ENCODE measurements at regions not wholly inside any gene's neighbourhood (a gene's known extent, or its start where the extent isn't known, plus 50 kb on each side); places are given as distances from the start of the nearest gene placed in this dataset.
A peak's percentile ranks its signal among the peaks of the same experiment; 100 is the strongest.

DNA sequence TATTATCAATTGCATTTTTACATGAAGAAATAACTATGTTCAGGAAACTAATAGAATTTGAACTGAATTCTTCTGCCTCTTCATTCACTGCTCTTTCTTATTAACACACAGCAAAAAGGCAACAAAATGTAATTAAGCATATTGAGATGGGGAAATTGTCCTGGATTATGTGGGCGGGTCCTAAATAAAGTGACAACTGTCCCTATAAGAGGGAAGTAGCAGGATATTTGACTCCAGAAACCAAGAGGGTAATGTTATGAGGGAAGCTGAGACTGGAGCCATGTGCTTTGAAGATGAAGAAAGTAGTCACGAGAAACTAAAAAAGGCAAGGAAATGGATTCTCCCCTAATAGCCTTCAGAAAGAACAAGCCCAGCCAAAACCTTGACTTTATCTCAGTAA, 311.2 kb upstream of the PIK3R1 start:
- Histone ChIP-seq H3K4me1 (peaks cover 24% of the 10 kb centered on the region), H3K9me3 (no peaks in the 10 kb centered on the region), H3K4me3 (no peak overlapping the region), H3K27me3 (no peaks in the 10 kb centered on the region), H3K27ac (peak overlapping the region; percentile 39), H3K36me3 (no peaks in the 10 kb centered on the region)
- TF ChIP-seq POLR2A (IDR thresholded peaks at IDR 0.05) (no peak), POLR2AphosphoS5 (IDR thresholded peaks at IDR 0.05; ENCODE audit: insufficient read depth in 1 of 2, low read depth in 1 of 2) (no peak)
- TF ChIP-seq, protein P1, sequence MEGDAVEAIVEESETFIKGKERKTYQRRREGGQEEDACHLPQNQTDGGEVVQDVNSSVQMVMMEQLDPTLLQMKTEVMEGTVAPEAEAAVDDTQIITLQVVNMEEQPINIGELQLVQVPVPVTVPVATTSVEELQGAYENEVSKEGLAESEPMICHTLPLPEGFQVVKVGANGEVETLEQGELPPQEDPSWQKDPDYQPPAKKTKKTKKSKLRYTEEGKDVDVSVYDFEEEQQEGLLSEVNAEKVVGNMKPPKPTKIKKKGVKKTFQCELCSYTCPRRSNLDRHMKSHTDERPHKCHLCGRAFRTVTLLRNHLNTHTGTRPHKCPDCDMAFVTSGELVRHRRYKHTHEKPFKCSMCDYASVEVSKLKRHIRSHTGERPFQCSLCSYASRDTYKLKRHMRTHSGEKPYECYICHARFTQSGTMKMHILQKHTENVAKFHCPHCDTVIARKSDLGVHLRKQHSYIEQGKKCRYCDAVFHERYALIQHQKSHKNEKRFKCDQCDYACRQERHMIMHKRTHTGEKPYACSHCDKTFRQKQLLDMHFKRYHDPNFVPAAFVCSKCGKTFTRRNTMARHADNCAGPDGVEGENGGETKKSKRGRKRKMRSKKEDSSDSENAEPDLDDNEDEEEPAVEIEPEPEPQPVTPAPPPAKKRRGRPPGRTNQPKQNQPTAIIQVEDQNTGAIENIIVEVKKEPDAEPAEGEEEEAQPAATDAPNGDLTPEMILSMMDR (IDR thresholded peaks at IDR 0.05) = no peak
- intact Hi-C loops (cut with DNase I) = no loop called here
- DNase-seq (ENCODE audit: extremely low spot score in 2 of 2) = no peak

GRCh38 chr5:67903656-67904055, 311.9 kb upstream of the PIK3R1 start:
- DNase-seq (ENCODE audit: extremely low spot score in 2 of 2) = no peak
- H3K9me3 ChIP-seq = no peaks in the 10 kb centered on the region
- intact Hi-C loops (cut with DNase I) = no loop called here
- peaks cover 24% of the 10 kb centered on the region for H3K4me1 ChIP-seq
- H3K4me3 ChIP-seq = no peak overlapping the region
- no peaks in the 10 kb centered on the region for H3K27me3 ChIP-seq
- TF ChIP-seq, protein P1 (IDR thresholded peaks at IDR 0.05) = no peak
- peak overlapping the region; percentile 39 for H3K27ac ChIP-seq
- H3K36me3 ChIP-seq = no peaks in the 10 kb centered on the region

DNA sequence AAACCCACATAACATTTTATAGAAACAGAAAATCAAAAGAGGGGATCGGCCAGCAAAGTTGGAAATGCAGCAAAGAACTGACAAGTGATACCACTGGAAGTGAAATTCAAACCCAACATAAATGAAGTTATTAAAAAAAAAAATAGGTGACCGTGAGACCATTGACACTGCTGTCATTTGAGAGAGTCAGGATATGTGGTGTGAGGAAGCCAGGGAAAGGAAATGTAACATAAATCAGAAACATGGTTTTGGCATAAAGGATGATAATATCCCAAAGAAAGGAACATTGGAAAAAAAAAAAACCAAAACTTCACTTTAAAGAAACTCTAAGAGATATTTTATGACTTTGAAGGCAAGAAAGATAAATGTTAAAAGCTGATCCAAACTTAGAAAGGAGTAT, 312.4 kb upstream of the PIK3R1 start:
- H3K4me1 ChIP-seq = peaks cover 24% of the 10 kb centered on the region
- H3K4me3 ChIP-seq = no peak overlapping the region
- intact Hi-C loops (cut with DNase I) = no loop called here
- no peak for DNase-seq (ENCODE audit: extremely low spot score in 2 of 2)
- H3K27ac ChIP-seq = peak overlapping the region; percentile 39
- no peaks in the 10 kb centered on the region for H3K27me3 ChIP-seq
- TF ChIP-seq POLR2AphosphoS5 (IDR thresholded peaks at IDR 0.05; ENCODE audit: insufficient read depth in 1 of 2, low read depth in 1 of 2) = no peak
- TF ChIP-seq POLR2A (IDR thresholded peaks at IDR 0.05) = no peak
- TF ChIP-seq, protein P1 (IDR thresholded peaks at IDR 0.05) = no peak
- H3K36me3 ChIP-seq = no peaks in the 10 kb centered on the region
- H3K9me3 ChIP-seq = no peaks in the 10 kb centered on the region

DNA sequence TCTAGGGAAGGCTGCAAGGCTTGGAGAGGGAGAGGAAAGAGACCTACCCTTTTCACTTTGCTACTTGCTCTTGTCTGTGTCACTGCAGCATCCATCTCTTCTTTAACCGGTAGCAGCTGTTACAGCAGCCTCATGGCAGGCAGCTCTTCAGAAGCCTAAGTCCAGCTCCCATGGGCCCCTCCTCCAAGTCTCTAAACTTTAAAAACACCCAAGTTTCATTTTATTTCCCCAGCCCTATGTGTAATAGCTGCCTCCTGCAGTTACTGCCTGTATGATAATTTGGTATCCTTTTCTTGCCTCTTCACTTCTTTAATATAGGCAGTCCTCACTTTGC, 313.1 kb upstream of the PIK3R1 start:
- H3K27ac ChIP-seq = no peak overlapping the region
- H3K4me3 ChIP-seq = no peak overlapping the region
- H3K4me1 ChIP-seq = peaks cover 29% of the 10 kb centered on the region
- no peaks in the 10 kb centered on the region for H3K9me3 ChIP-seq
- DNase-seq (ENCODE audit: extremely low spot score in 2 of 2) = no peak
- no peaks in the 10 kb centered on the region for H3K27me3 ChIP-seq
- intact Hi-C loops (cut with DNase I) = no loop called here
- TF ChIP-seq POLR2A (IDR thresholded peaks at IDR 0.05) (no peak), POLR2AphosphoS5 (IDR thresholded peaks at IDR 0.05; ENCODE audit: insufficient read depth in 1 of 2, low read depth in 1 of 2) (no peak)
- TF ChIP-seq, protein P1 (IDR thresholded peaks at IDR 0.05) = no peak
- no peaks in the 10 kb centered on the region for H3K36me3 ChIP-seq

GRCh38 chr5:67901814-67902496, 313.6 kb upstream of the PIK3R1 start:
- no peaks in the 10 kb centered on the region for H3K27me3 ChIP-seq
- no peaks in the 10 kb centered on the region for H3K9me3 ChIP-seq
- no peak overlapping the region for H3K4me3 ChIP-seq
- no peaks in the 10 kb centered on the region for H3K36me3 ChIP-seq
- TF ChIP-seq, protein P1 (IDR thresholded peaks at IDR 0.05) = no peak
- TF ChIP-seq POLR2AphosphoS5 (IDR thresholded peaks at IDR 0.05; ENCODE audit: insufficient read depth in 1 of 2, low read depth in 1 of 2) (no peak), POLR2A (IDR thresholded peaks at IDR 0.05) (no peak)
- intact Hi-C loops (cut with DNase I) = no loop called here
- peaks cover 30% of the 10 kb centered on the region for H3K4me1 ChIP-seq
- DNase-seq (ENCODE audit: extremely low spot score in 2 of 2) = no peak
- no peak overlapping the region for H3K27ac ChIP-seq

All from vagina (tissue), 2 donors.